ENCODE measurements at regions not wholly inside any gene's neighbourhood (a gene's known extent, or its start where the extent isn't known, plus 50 kb on each side); places are given as distances from the start of the nearest gene placed in this dataset.

DNA sequence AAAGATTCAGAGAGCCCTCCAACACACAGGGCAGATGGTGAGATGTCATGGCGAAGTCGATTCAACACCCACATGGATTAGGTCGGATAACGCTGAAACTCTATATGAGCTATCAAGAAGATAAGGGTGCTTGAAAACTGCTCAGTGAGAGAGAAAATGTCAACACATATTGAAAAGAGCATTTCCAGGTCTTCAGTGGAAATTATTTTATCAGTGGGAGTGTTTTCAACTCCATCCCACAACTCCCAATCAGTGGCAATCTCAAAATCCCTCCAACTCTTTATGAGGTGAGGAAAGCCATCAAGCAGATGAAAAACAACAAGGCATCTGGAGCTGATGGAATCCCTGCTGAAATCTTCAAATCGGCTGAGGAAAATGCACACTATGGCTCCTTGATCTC is 104.5 kb upstream of the KLHL14 start:
- Mint-ChIP-seq H3K9me3 (ENCODE audit: insufficient read depth) (peaks cover 3% of the 10 kb centered on the region), H3K4me3 (no peak overlapping the region), H3K4me1 (peaks cover 80% of the 10 kb centered on the region), H3K27ac (no peak overlapping the region), H3K27me3 (no peaks in the 10 kb centered on the region)
- DNase-seq (no peak), ATAC-seq (ENCODE audit: low read depth) (no peak)
- Histone ChIP-seq H3K9ac (ENCODE audit: low read length) (no peak overlapping the region), H3K79me2 (ENCODE audit: control insufficient read depth, insufficient read depth, low read length) (no peaks in the 10 kb centered on the region), H3K4me2 (replicated peaks; ENCODE audit: low read depth, low read length, poor library complexity, severe bottlenecking) (no peak overlapping the region), H3K4me3 (ENCODE audit: control extremely low read depth in 1 of 5, extremely low read depth in 1 of 5, insufficient read depth in 1 of 5, low read depth in 2 of 5, low read length in 4 of 5) (no peak overlapping the region), H3K4me1 (ENCODE audit: control insufficient read depth in 2 of 2, insufficient read depth in 2 of 2, low read length in 2 of 2) (peaks cover 57 to 63% of the 10 kb centered on the region in 2 donors), H3K36me3 (replicated peaks in 1 of 2; ENCODE audit: control extremely low read depth in 1 of 2, control insufficient read depth in 1 of 2, extremely low read depth in 1 of 2, insufficient read depth in 2 of 2, low read length in 1 of 2) (no peaks in the 10 kb centered on the region), H4K20me1 (ENCODE audit: control insufficient read depth, insufficient read depth, low read length, poor library complexity, severe bottlenecking) (no peaks in the 10 kb centered on the region), H3K9me3 (ENCODE audit: control extremely low read depth in 1 of 3, control insufficient read depth in 2 of 3, insufficient read depth in 1 of 3, low read length in 2 of 3) (no peaks in the 10 kb centered on the region), H3K27me3 (replicated peaks in 1 of 4; ENCODE audit: control extremely low read depth in 1 of 4, control insufficient read depth in 3 of 4, insufficient read depth in 4 of 4, low read length in 3 of 4) (no peaks in the 10 kb centered on the region), H3K27ac (ENCODE audit: low read length in 2 of 2) (no peak overlapping the region), H2AFZ (ENCODE audit: insufficient read depth, low read depth, low read length, poor library complexity, severe bottlenecking) (no peak overlapping the region)
- POLR2A ChIA-PET, result no interaction called here
- TF ChIP-seq CTCF (IDR thresholded peaks at IDR 0.05), result no peak
- TF ChIP-seq EZH2 (IDR thresholded peaks at IDR 0.05; ENCODE audit: borderline replicate concordance, insufficient read depth, low read depth, low read length, poor library complexity, severe bottlenecking), result no peak
- CTCF ChIA-PET, result no interaction called here
- WGBS (ENCODE audit: insufficient coverage), result 98% methylated on average over 4 of the region's 5 CpGs
- intact Hi-C loops (cut with micrococcal nuclease), result no loop called here

DNA sequence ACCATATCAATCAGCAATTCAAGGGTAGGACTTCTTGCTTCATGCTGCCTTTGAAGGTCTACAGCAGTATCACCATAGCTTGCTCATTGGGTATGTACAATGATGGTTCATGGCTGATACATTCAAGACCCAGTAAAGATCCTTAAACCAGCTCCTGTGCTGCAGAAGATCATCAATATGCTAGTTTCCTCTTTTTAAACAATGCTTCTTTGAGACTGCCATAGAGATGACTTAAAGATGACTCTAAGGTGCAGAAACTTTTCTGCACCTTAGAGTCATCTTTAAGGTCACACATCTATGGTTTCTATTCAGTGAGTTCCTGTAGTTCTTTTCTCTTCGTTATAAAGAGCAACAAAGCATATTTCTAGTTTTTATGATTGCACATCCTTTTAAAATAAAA is 102.8 kb upstream of the KLHL14 start:
- Mint-ChIP-seq H3K9me3 (ENCODE audit: insufficient read depth) (peaks cover 3% of the 10 kb centered on the region), H3K4me1 (peaks cover 78% of the 10 kb centered on the region), H3K4me3 (no peak overlapping the region), H3K27me3 (no peaks in the 10 kb centered on the region), H3K27ac (peak overlapping the region; percentile 8)
- H3K9me3 ChIP-seq (ENCODE audit: control extremely low read depth in 1 of 3, control insufficient read depth in 2 of 3, insufficient read depth in 1 of 3, low read length in 2 of 3), result no peaks in the 10 kb centered on the region
- intact Hi-C loops (cut with micrococcal nuclease), result no loop called here
- H3K4me1 ChIP-seq (ENCODE audit: control insufficient read depth in 2 of 2, insufficient read depth in 2 of 2, low read length in 2 of 2), result peaks cover 58 to 59% of the 10 kb centered on the region in 2 donors
- POLR2A ChIA-PET, result no interaction called here
- no peak for TF ChIP-seq EZH2 (IDR thresholded peaks at IDR 0.05; ENCODE audit: borderline replicate concordance, insufficient read depth, low read depth, low read length, poor library complexity, severe bottlenecking)
- TF ChIP-seq CTCF (IDR thresholded peaks at IDR 0.05), result no peak
- H2AFZ ChIP-seq (ENCODE audit: insufficient read depth, low read depth, low read length, poor library complexity, severe bottlenecking), result no peak overlapping the region
- H3K9ac ChIP-seq (ENCODE audit: low read length), result no peak overlapping the region
- no peak overlapping the region for H3K4me3 ChIP-seq (ENCODE audit: control extremely low read depth in 1 of 5, extremely low read depth in 1 of 5, insufficient read depth in 1 of 5, low read depth in 2 of 5, low read length in 4 of 5)
- no peak overlapping the region for H3K27ac ChIP-seq (ENCODE audit: low read length in 2 of 2)
- CTCF ChIA-PET, result no interaction called here
- H3K4me2 ChIP-seq (replicated peaks; ENCODE audit: low read depth, low read length, poor library complexity, severe bottlenecking), result peak overlapping the region; percentile 19
- ATAC-seq (ENCODE audit: low read depth) (peak; percentile 41), DNase-seq (no peak)
- no peaks in the 10 kb centered on the region for H3K79me2 ChIP-seq (ENCODE audit: control insufficient read depth, insufficient read depth, low read length)
- H3K36me3 ChIP-seq (replicated peaks in 1 of 2; ENCODE audit: control extremely low read depth in 1 of 2, control insufficient read depth in 1 of 2, extremely low read depth in 1 of 2, insufficient read depth in 2 of 2, low read length in 1 of 2), result no peaks in the 10 kb centered on the region
- no peaks in the 10 kb centered on the region for H3K27me3 ChIP-seq (replicated peaks in 1 of 4; ENCODE audit: control extremely low read depth in 1 of 4, control insufficient read depth in 3 of 4, insufficient read depth in 4 of 4, low read length in 3 of 4)
- no CpG with 5 or more reads among the region's 1 CpG for WGBS (ENCODE audit: insufficient coverage)
- no peaks in the 10 kb centered on the region for H4K20me1 ChIP-seq (ENCODE audit: control insufficient read depth, insufficient read depth, low read length, poor library complexity, severe bottlenecking)

Data from B cell (primary cell).